HUES6 (cell line): ENCODE measurements at regions not wholly inside any gene's neighbourhood (a gene's known extent, or its start where the extent isn't known, plus 50 kb on each side); places are given as distances from the start of the nearest gene placed in this dataset.
"Not testable (repeated sequence)": the region's sequence is repeated elsewhere in the genome, so short reads cannot be mapped to it uniquely, and the experiment has no call there.

Experiments used
- H3K27ac ChIP-seq: 2 replicates; pipeline ENCODE4 v1.7.0; 2013; ENCODE audit warnings: low read depth, mild to moderate bottlenecking, low read length, inconsistent platforms
- H3K27me3 ChIP-seq: 2 replicates; pipeline ENCODE4 v1.6.1; 2013; ENCODE audit warnings: low read length; ENCODE audit not compliant: control insufficient read depth, insufficient read depth
- H3K36me3 ChIP-seq: 2 replicates; pipeline ENCODE4 v1.6.1; 2013; ENCODE audit warnings: low read length; ENCODE audit not compliant: control insufficient read depth, insufficient read depth
- H3K4me1 ChIP-seq: 2 replicates; pipeline ENCODE4 v1.6.1; 2013; ENCODE audit warnings: low read length; ENCODE audit not compliant: control insufficient read depth, insufficient read depth
- H3K4me3 ChIP-seq: 2 replicates; pipeline ENCODE4 v1.5.1; 2013; ENCODE audit warnings: low read depth, low read length
- H3K9ac ChIP-seq: one replicate; pipeline ENCODE4 v1.6.1; 2013; ENCODE audit warnings: mild to moderate bottlenecking, low read length
- H3K9me3 ChIP-seq: 2 replicates; pipeline ENCODE4 v1.6.1; 2013; ENCODE audit warnings: low read depth, low read length; ENCODE audit not compliant: control insufficient read depth, insufficient read depth

GRCh38 chr19:28596561-28597071 is 616.3 kb downstream of the UQCRFS1 start:
- Histone ChIP-seq H3K27me3 (no peaks in the 10 kb centered on the region), H3K4me1 (no peaks in the 10 kb centered on the region), H3K27ac (no peak overlapping the region), H3K4me3 (no peak overlapping the region), H3K9ac (no peak overlapping the region), H3K9me3 (no peaks in the 10 kb centered on the region), H3K36me3 (no peaks in the 10 kb centered on the region)

- H3K9me3 ChIP-seq: no peaks in the 10 kb centered on the region
- no peaks in the 10 kb centered on the region for H3K27me3 ChIP-seq
- H3K27ac ChIP-seq: no peak overlapping the region
- no peaks in the 10 kb centered on the region for H3K36me3 ChIP-seq
- no peak overlapping the region for H3K4me3 ChIP-seq
- H3K4me1 ChIP-seq: no peaks in the 10 kb centered on the region
- no peak overlapping the region for H3K9ac ChIP-seq
These were observed 617.0 kb downstream of the UQCRFS1 start for GRCh38 chr19:28595722-28596480.

DNA sequence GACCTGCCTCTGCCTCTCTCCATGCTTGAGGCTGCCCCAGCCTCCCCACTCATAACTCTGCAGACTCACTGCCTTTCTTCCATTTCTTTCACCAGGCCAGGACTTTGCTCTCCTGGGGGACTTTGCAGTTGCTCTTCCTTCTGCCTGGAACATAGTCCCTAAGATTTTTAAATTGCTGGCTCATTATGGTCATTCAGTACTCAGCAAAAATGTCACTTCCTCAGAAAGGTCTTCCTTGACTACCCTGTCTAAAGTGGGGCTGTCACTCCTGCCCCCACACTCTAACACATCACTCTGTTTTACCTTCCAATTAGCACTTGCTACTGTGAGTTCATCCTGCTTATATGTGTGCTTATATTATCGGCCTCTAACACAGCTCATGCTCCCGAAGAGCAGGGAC is 618.2 kb downstream of the UQCRFS1 start:
- H3K27ac ChIP-seq: no peak overlapping the region
- no peak overlapping the region for H3K9ac ChIP-seq
- H3K27me3 ChIP-seq: no peaks in the 10 kb centered on the region
- H3K4me1 ChIP-seq: no peaks in the 10 kb centered on the region
- no peaks in the 10 kb centered on the region for H3K36me3 ChIP-seq
- no peaks in the 10 kb centered on the region for H3K9me3 ChIP-seq
- H3K4me3 ChIP-seq: no peak overlapping the region

DNA sequence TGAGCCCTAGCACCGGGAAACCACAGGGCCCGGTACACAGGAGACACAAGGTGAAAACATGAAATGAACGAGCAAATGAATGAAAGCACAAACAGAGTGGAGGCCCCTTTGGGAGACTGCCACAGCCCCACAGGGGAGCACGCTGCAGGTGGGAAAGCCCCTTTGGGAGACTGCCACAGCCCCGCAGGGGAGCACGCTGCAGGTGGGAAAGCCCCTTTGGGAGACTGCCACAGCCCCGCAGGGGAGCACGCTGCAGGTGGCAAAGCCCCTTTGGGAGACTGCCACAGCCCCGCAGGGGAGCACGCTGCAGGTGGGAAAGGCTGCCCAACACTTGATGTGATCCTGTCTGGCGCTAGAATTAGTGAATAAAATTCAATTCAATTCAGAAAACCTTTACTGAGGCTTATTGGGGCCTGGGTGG is 623.0 kb downstream of the UQCRFS1 start:
- not testable (repeated sequence) for H3K4me3 ChIP-seq, H3K4me1 ChIP-seq, H3K9ac ChIP-seq, H3K36me3 ChIP-seq, H3K9me3 ChIP-seq, H3K27ac ChIP-seq, H3K27me3 ChIP-seq

DNA sequence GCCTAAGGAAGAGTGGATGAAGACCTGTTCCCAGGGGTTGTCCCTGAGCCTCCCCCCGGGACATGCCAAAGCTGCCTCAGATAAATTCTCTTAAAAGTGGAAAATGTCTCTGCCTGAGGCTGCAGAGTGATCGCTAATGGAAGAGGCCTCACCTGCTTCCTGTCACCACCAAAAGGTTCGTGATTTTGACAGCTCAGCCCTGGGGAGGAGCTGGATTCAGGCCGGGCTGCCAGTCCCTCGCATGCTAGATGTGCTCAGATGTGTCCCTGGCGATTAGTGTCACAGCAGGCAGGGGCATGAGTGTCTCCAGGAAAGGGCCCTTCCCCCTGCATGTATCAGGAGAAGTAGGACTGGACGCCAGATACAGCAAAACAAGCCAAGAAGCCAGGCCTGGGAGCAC is 626.5 kb downstream of the UQCRFS1 start:
- Histone ChIP-seq H3K9me3 (no peaks in the 10 kb centered on the region), H3K4me1 (peaks cover 22% of the 10 kb centered on the region), H3K27me3 (no peaks in the 10 kb centered on the region), H3K4me3 (no peak overlapping the region), H3K27ac (no peak overlapping the region), H3K36me3 (no peaks in the 10 kb centered on the region), H3K9ac (no peak overlapping the region)

- no peak overlapping the region for H3K4me3 ChIP-seq
These were observed 627.2 kb downstream of the UQCRFS1 start for GRCh38 chr19:28585796-28586195.

DNA sequence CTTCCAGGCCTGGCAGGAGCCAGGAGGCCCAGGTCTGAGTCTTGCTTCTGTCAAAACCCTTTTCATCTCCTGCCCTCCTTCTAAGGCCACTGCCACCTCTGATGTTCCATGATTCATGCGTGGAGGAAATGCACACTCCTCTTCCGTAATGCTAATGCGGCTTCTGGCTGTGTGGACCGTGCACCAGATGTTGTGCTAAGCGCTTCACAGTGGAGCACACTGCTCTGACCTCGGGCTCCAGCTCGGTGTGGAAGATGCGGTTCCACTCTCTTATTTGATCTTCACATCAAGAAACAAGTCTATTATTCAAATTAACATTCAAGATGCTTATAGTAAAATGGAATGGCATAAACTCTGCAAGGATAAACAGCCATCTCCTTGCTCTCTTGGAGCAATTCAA is 629.2 kb downstream of the UQCRFS1 start:
- Histone ChIP-seq H3K27me3 (no peaks in the 10 kb centered on the region), H3K4me3 (no peak overlapping the region), H3K27ac (no peak overlapping the region), H3K9me3 (no peaks in the 10 kb centered on the region), H3K4me1 (peaks cover 38% of the 10 kb centered on the region), H3K36me3 (no peaks in the 10 kb centered on the region), H3K9ac (no peak overlapping the region)

More at GRCh38 chr19:28585796-28586195, 627.2 kb downstream of the UQCRFS1 start:
- Histone ChIP-seq H3K27me3 (no peaks in the 10 kb centered on the region), H3K9ac (no peak overlapping the region), H3K4me1 (peaks cover 26% of the 10 kb centered on the region), H3K27ac (no peak overlapping the region), H3K9me3 (no peaks in the 10 kb centered on the region), H3K36me3 (no peaks in the 10 kb centered on the region)

DNA sequence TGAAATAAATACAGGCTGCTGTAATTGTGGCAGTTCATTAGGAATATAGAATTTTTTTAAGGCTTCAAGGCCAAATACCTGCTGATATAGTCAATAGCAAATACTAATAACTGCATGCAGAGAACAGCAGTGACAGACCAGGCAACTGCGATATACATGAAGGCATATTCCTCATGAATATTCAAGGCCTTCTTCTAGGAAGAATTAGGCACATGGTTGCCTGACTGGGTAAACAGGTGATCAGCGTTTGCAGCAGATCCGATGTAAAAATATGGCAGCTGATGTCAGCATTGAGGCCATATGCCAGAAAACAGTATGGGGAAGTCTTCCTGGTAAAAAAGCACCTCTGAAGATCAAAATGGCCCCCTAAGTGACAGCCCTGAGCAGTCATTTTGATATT is 629.7 kb downstream of the UQCRFS1 start:
- no peaks in the 10 kb centered on the region for H3K27me3 ChIP-seq
- H3K9ac ChIP-seq: no peak overlapping the region
- no peaks in the 10 kb centered on the region for H3K9me3 ChIP-seq
- H3K27ac ChIP-seq: no peak overlapping the region
- no peak overlapping the region for H3K4me3 ChIP-seq
- peaks cover 38% of the 10 kb centered on the region for H3K4me1 ChIP-seq
- no peaks in the 10 kb centered on the region for H3K36me3 ChIP-seq

DNA sequence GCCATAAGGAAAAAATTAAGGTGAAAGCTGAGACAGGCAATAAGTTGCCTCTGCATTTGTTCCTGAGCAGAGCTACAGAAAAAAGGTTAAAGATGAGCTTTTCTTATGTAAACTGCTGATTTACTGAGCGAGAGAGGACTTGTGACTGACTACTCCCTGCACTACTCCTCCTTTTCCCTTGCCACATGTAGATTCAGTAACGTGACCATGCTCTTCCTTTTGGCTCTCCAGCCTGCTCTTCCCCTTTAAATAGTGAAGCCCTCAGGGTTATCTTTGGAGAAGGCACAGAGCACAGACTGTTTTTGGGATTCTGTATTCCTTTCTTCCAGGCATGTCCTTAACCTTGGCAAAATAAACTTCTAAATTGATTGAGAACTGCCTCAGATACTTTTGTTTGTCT is 630.2 kb downstream of the UQCRFS1 start:
- H3K36me3 ChIP-seq: no peaks in the 10 kb centered on the region
- H3K9me3 ChIP-seq: no peaks in the 10 kb centered on the region
- no peaks in the 10 kb centered on the region for H3K27me3 ChIP-seq

GRCh38 chr19:28582344-28582743 is 630.6 kb downstream of the UQCRFS1 start:
- no peaks in the 10 kb centered on the region for H3K9me3 ChIP-seq
- H3K27ac ChIP-seq: no peak overlapping the region

More for the DNA sequence above, 630.2 kb downstream of the UQCRFS1 start:
- no peak overlapping the region for H3K9ac ChIP-seq
- no peak overlapping the region for H3K27ac ChIP-seq
- H3K4me1 ChIP-seq: peaks cover 38% of the 10 kb centered on the region
- H3K4me3 ChIP-seq: no peak overlapping the region

GRCh38 chr19:28581468-28581770 is 631.5 kb downstream of the UQCRFS1 start:
- H3K4me1 ChIP-seq: peaks cover 38% of the 10 kb centered on the region
- no peak overlapping the region for H3K27ac ChIP-seq
- no peaks in the 10 kb centered on the region for H3K9me3 ChIP-seq
- no peak overlapping the region for H3K9ac ChIP-seq
- H3K4me3 ChIP-seq: no peak overlapping the region; the same call in 1 of the 2 replicates
- H3K27me3 ChIP-seq: no peaks in the 10 kb centered on the region
- no peaks in the 10 kb centered on the region for H3K36me3 ChIP-seq

More at GRCh38 chr19:28582344-28582743, 630.6 kb downstream of the UQCRFS1 start:
- Histone ChIP-seq H3K27me3 (no peaks in the 10 kb centered on the region), H3K36me3 (no peaks in the 10 kb centered on the region), H3K9ac (no peak overlapping the region), H3K4me1 (peaks cover 38% of the 10 kb centered on the region), H3K4me3 (no peak overlapping the region)
